Thoracic aorta (tissue), 2 donors: ENCODE measurements at regions not wholly inside any gene's neighbourhood (a gene's known extent, or its start where the extent isn't known, plus 50 kb on each side); places are given as distances from the start of the nearest gene placed in this dataset.
"Not testable (repeated sequence)": the region's sequence is repeated elsewhere in the genome, so short reads cannot be mapped to it uniquely, and the experiment has no call there.

Experiments used
- ATAC-seq: fragments of 150-250 bp; one replicate; pipeline ENCODE4 v1.8.0; 2017; ENCODE audit warnings: low read depth; ENCODE audit not compliant: insufficient number of reproducible peaks, low FRiP score
- DNase-seq: peaks from one replicate; pipeline ENCODE4 v3.0.0-alpha.2; 2020; ENCODE audit warnings: low spot score
- H3K27ac ChIP-seq, 2 donors: fragments of 200-600 bp; sonication (generic); 1 replicate in 1 of 2; 2 replicates in 1 of 2; pipeline ENCODE4 v1.5.1; 2016; ENCODE audit warnings: mild to moderate bottlenecking in 2 of 2, moderate library complexity in 2 of 2
- H3K27me3 ChIP-seq: fragments of 200-600 bp; sonication (generic); replicated peaks from 2 replicates; pipeline ENCODE4 v1.6.0; 2016; ENCODE audit warnings: mild to moderate bottlenecking; ENCODE audit not compliant: insufficient read depth
- H3K36me3 ChIP-seq: fragments of 200-600 bp; sonication (generic); one replicate; pipeline ENCODE4 v1.5.1; 2016
- H3K4me1 ChIP-seq, 2 donors: fragments of 200-600 bp; sonication (generic); 1 replicate in 1 of 2; 2 replicates in 1 of 2; pipeline versions ENCODE4 v1.5.1 to v1.6.0; 2016; ENCODE audit warnings: low read depth in 2 of 2, mild to moderate bottlenecking in 1 of 2; ENCODE audit not compliant: control insufficient read depth in 1 of 2
- H3K4me3 ChIP-seq: fragments of 200-600 bp; sonication (generic); 2 replicates; pipeline ENCODE4 v1.5.1; 2016; ENCODE audit warnings: mild to moderate bottlenecking
- H3K9me3 ChIP-seq: fragments of 200-600 bp; sonication (generic); 2 replicates; pipeline ENCODE4 v1.5.1; 2016
- TF ChIP-seq, protein P1 (sequence below): fragments of 200-600 bp; sonication (generic); IDR thresholded peaks from one replicate; pipeline ENCODE4 v1.5.1; 2019; ENCODE audit warnings: antibody characterized with exemption

DNA sequence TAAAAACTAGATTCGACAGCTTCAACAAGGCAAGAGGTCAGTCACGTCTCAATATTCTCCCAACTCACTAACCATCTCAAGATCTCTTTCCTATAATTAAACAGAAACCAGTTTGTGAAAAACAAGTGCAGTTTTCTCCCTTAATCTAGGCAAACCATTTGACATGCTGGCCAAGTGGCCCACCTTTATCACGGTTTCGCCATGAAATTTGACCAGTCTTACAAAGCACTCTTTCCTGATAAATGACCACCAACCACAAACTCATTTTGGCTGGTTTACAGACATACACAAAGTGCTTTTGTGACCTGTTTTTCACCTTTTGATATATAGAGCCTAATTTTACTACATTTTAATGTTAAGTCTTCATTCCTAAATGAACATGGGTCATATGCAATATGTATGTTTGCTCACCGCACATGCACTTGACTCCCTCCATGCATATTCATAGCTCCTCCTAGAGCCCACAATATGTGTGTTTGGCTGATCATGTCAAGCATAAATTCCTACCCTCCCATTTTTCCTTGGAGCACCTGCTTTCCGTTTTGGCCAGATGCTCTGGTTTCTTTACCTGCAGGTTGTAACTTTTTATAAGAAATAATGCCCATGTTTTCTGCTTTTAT, 385.1 kb downstream of the RAD51AP2 start:
- no peak for ATAC-seq
- no peaks in the 10 kb centered on the region for H3K36me3 ChIP-seq
- TF ChIP-seq, protein P1, sequence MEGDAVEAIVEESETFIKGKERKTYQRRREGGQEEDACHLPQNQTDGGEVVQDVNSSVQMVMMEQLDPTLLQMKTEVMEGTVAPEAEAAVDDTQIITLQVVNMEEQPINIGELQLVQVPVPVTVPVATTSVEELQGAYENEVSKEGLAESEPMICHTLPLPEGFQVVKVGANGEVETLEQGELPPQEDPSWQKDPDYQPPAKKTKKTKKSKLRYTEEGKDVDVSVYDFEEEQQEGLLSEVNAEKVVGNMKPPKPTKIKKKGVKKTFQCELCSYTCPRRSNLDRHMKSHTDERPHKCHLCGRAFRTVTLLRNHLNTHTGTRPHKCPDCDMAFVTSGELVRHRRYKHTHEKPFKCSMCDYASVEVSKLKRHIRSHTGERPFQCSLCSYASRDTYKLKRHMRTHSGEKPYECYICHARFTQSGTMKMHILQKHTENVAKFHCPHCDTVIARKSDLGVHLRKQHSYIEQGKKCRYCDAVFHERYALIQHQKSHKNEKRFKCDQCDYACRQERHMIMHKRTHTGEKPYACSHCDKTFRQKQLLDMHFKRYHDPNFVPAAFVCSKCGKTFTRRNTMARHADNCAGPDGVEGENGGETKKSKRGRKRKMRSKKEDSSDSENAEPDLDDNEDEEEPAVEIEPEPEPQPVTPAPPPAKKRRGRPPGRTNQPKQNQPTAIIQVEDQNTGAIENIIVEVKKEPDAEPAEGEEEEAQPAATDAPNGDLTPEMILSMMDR = no peak
- H3K4me3 ChIP-seq = no peak overlapping the region
- H3K27ac ChIP-seq = no peak overlapping the region
- H3K4me1 ChIP-seq = no peaks in the 10 kb centered on the region
- no peak for DNase-seq
- no peaks in the 10 kb centered on the region for H3K9me3 ChIP-seq
- H3K27me3 ChIP-seq = no peaks in the 10 kb centered on the region

- H3K36me3 ChIP-seq, H3K27ac ChIP-seq, H3K4me3 ChIP-seq, H3K4me1 ChIP-seq, H3K27me3 ChIP-seq, ATAC-seq, H3K9me3 ChIP-seq, DNase-seq: not testable (repeated sequence)
These were observed 387.6 kb downstream of the RAD51AP2 start for GRCh38 chr2:17130627-17131026.

- no peak for DNase-seq
These were observed 392.1 kb downstream of the RAD51AP2 start for GRCh38 chr2:17125989-17126620.

GRCh38 chr2:17124575-17125318, 393.5 kb downstream of the RAD51AP2 start:
- no peak overlapping the region for H3K27ac ChIP-seq
- DNase-seq (no peak), ATAC-seq (no peak)

More at GRCh38 chr2:17125989-17126620, 392.1 kb downstream of the RAD51AP2 start:
- no peaks in the 10 kb centered on the region for H3K27me3 ChIP-seq
- no peak for ATAC-seq
- TF ChIP-seq, protein P1 = no peak
- no peaks in the 10 kb centered on the region for H3K4me1 ChIP-seq
- H3K9me3 ChIP-seq = no peaks in the 10 kb centered on the region
- no peak overlapping the region for H3K27ac ChIP-seq
- H3K4me3 ChIP-seq = no peak overlapping the region
- no peaks in the 10 kb centered on the region for H3K36me3 ChIP-seq

GRCh38 chr2:17122887-17123501, 395.2 kb downstream of the RAD51AP2 start:
- Histone ChIP-seq H3K27ac (no peak overlapping the region), H3K4me1 (no peaks in the 10 kb centered on the region), H3K4me3 (no peak overlapping the region), H3K27me3 (no peaks in the 10 kb centered on the region), H3K9me3 (no peaks in the 10 kb centered on the region), H3K36me3 (no peaks in the 10 kb centered on the region)
- TF ChIP-seq, protein P1 = no peak
- DNase-seq (no peak), ATAC-seq (no peak)

More at GRCh38 chr2:17124575-17125318, 393.5 kb downstream of the RAD51AP2 start:
- Histone ChIP-seq H3K27me3 (no peaks in the 10 kb centered on the region), H3K4me1 (no peaks in the 10 kb centered on the region), H3K36me3 (no peaks in the 10 kb centered on the region), H3K9me3 (no peaks in the 10 kb centered on the region), H3K4me3 (no peak overlapping the region)
- TF ChIP-seq, protein P1 = no peak
